Hepatocyte (in vitro differentiated cells): ENCODE measurements at regions not wholly inside any gene's neighbourhood (a gene's known extent, or its start where the extent isn't known, plus 50 kb on each side); places are given as distances from the start of the nearest gene placed in this dataset.
"Not testable (repeated sequence)": the region's sequence is repeated elsewhere in the genome, so short reads cannot be mapped to it uniquely, and the experiment has no call there.

Experiments
- DNase-seq: peaks from one replicate; pipeline ENCODE4 v3.0.0-alpha.2; 2016; ENCODE audit warnings: low spot score
- H2AFZ ChIP-seq: fragments of 200-600 bp; sonication (generic); 2 replicates; pipeline ENCODE4 v1.6.0; 2016; ENCODE audit warnings: antibody characterized with exemption, mild to moderate bottlenecking
- H3K27ac ChIP-seq: fragments of 200-600 bp; sonication (generic); 2 replicates; pipeline ENCODE4 v1.5.1; 2016; ENCODE audit warnings: mild to moderate bottlenecking
- H3K27me3 ChIP-seq: fragments of 200-600 bp; sonication (generic); 2 replicates; pipeline ENCODE4 v1.6.1; 2016
- H3K36me3 ChIP-seq: fragments of 200-600 bp; sonication (generic); replicated peaks from 2 replicates; pipeline ENCODE4 v1.5.1; 2016; ENCODE audit warnings: low read depth; ENCODE audit not compliant: insufficient read depth
- H3K4me1 ChIP-seq: fragments of 200-600 bp; sonication (generic); 2 replicates; pipeline ENCODE4 v1.5.1; 2016; ENCODE audit warnings: mild to moderate bottlenecking, moderate library complexity; ENCODE audit not compliant: insufficient read depth
- H3K4me2 ChIP-seq: fragments of 200-600 bp; sonication (generic); 2 replicates; pipeline ENCODE4 v1.6.0; 2016
- H3K4me3 ChIP-seq: fragments of 200-600 bp; sonication (generic); 2 replicates; pipeline ENCODE4 v1.5.1; 2016; ENCODE audit warnings: mild to moderate bottlenecking
- H3K79me2 ChIP-seq: fragments of 200-600 bp; sonication (generic); 2 replicates; pipeline ENCODE4 v1.6.0; 2017; ENCODE audit warnings: mild to moderate bottlenecking
- H3K9me2 ChIP-seq: fragments of 200-600 bp; sonication (generic); replicated peaks from 2 replicates; pipeline ENCODE4 v1.6.0; 2017; ENCODE audit warnings: mild to moderate bottlenecking; ENCODE audit not compliant: insufficient read depth
- H3K9me3 ChIP-seq: fragments of 200-600 bp; sonication (generic); 2 replicates; pipeline ENCODE4 v1.5.1; 2016; ENCODE audit warnings: low read depth, mild to moderate bottlenecking
- H4K20me1 ChIP-seq: fragments of 200-600 bp; sonication (generic); 2 replicates; pipeline ENCODE4 v1.6.0; 2016; ENCODE audit warnings: mild to moderate bottlenecking; ENCODE audit not compliant: insufficient read depth, poor library complexity, severe bottlenecking
- EZH2 ChIP-seq: fragments of 200-600 bp; sonication (generic); IDR thresholded peaks from 2 replicates; pipeline ENCODE4 v1.6.1; 2016; ENCODE audit warnings: antibody characterized with exemption, mild to moderate bottlenecking, borderline replicate concordance
- EZH2phosphoT487 ChIP-seq: fragments of 200-600 bp; sonication (generic); IDR thresholded peaks from one replicate; pipeline ENCODE4 v1.6.1; 2018; ENCODE audit warnings: antibody characterized with exemption, mild to moderate bottlenecking, low read depth, moderate library complexity; ENCODE audit not compliant: unreplicated experiment, severe bottlenecking
- WGBS: methylation state at CpG from one replicate; pipeline ENCODE4 v1.1.6; 2016; ENCODE audit warnings: low lambda C conversion rate; ENCODE audit errors: missing lambda C conversion rate; 5-methylcytosine and 5-hydroxymethylcytosine counted together
- TF ChIP-seq, protein P1 (sequence below): fragments of 200-600 bp; sonication (generic); IDR thresholded peaks from 2 replicates; pipeline ENCODE4 v1.5.1; 2016; ENCODE audit warnings: antibody characterized with exemption, mild to moderate bottlenecking; ENCODE audit not compliant: poor library complexity

GRCh38 chr3:75327453-75327852 lies 336.7 kb upstream of the FRG2C start:
- no peak overlapping the region for H3K27ac ChIP-seq
- no peak for DNase-seq
- H3K4me3 ChIP-seq, result no peak overlapping the region
- WGBS, result 89% methylated on average over 6 of the region's 9 CpGs
- H3K9me2 ChIP-seq, result no peaks in the 10 kb centered on the region
- H3K79me2 ChIP-seq, result no peaks in the 10 kb centered on the region
- no peak overlapping the region for H3K4me2 ChIP-seq
- H3K36me3 ChIP-seq, result no peaks in the 10 kb centered on the region
- H3K27me3 ChIP-seq, result no peaks in the 10 kb centered on the region
- H2AFZ ChIP-seq, result no peak overlapping the region
- no peaks in the 10 kb centered on the region for H3K9me3 ChIP-seq
- TF ChIP-seq, protein P1, sequence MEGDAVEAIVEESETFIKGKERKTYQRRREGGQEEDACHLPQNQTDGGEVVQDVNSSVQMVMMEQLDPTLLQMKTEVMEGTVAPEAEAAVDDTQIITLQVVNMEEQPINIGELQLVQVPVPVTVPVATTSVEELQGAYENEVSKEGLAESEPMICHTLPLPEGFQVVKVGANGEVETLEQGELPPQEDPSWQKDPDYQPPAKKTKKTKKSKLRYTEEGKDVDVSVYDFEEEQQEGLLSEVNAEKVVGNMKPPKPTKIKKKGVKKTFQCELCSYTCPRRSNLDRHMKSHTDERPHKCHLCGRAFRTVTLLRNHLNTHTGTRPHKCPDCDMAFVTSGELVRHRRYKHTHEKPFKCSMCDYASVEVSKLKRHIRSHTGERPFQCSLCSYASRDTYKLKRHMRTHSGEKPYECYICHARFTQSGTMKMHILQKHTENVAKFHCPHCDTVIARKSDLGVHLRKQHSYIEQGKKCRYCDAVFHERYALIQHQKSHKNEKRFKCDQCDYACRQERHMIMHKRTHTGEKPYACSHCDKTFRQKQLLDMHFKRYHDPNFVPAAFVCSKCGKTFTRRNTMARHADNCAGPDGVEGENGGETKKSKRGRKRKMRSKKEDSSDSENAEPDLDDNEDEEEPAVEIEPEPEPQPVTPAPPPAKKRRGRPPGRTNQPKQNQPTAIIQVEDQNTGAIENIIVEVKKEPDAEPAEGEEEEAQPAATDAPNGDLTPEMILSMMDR, result no peak
- TF ChIP-seq EZH2 (no peak), EZH2phosphoT487 (no peak)
- H4K20me1 ChIP-seq, result no peaks in the 10 kb centered on the region
- H3K4me1 ChIP-seq, result peaks cover 7% of the 10 kb centered on the region

GRCh38 chr3:75329476-75330097 lies 334.5 kb upstream of the FRG2C start:
- H3K4me2 ChIP-seq, result no peak overlapping the region
- no peak overlapping the region for H2AFZ ChIP-seq
- no peak overlapping the region for H3K4me3 ChIP-seq
- no peaks in the 10 kb centered on the region for H3K9me3 ChIP-seq
- DNase-seq, result no peak
- no peaks in the 10 kb centered on the region for H3K27me3 ChIP-seq
- no peaks in the 10 kb centered on the region for H3K9me2 ChIP-seq
- WGBS, result 11% methylated on average over 1 of the region's 4 CpGs
- no peak for TF ChIP-seq EZH2phosphoT487
- no peaks in the 10 kb centered on the region for H3K79me2 ChIP-seq
- H3K4me1 ChIP-seq, result peaks cover 7% of the 10 kb centered on the region
- H3K27ac ChIP-seq, result no peak overlapping the region
- H3K36me3 ChIP-seq, result no peaks in the 10 kb centered on the region
- H4K20me1 ChIP-seq, result no peaks in the 10 kb centered on the region

DNA sequence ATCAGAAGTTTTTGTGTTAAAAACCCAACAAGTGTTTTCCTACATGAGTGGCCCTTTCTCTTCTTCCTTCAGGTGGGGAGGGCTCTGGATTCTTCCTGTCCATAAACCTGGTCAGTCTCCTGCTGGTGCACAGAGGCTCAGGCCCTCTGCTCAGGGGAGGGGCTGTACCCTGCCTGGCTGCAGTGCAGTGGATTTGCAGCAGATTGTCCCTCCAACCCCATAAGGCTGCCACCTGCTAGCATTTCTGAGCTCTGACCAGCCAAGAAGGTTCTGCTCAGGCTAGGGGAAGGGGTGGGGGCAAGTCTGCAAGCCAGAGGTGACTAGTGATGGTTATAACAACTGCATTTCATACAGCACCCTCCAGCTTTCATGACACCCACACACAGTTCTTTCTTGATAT lies 333.7 kb upstream of the FRG2C start:
- not testable (repeated sequence) for H3K79me2 ChIP-seq, H2AFZ ChIP-seq, H4K20me1 ChIP-seq, H3K9me2 ChIP-seq, DNase-seq, H3K4me2 ChIP-seq, H3K4me1 ChIP-seq, H3K9me3 ChIP-seq, H3K27me3 ChIP-seq, H3K36me3 ChIP-seq, H3K4me3 ChIP-seq, H3K27ac ChIP-seq

GRCh38 chr3:75332090-75332489 lies 332.0 kb upstream of the FRG2C start:
- H3K79me2 ChIP-seq, H3K9me3 ChIP-seq, H3K27ac ChIP-seq, H3K36me3 ChIP-seq, DNase-seq, H3K9me2 ChIP-seq, H4K20me1 ChIP-seq, H3K27me3 ChIP-seq, H3K4me3 ChIP-seq, H3K4me1 ChIP-seq, H3K4me2 ChIP-seq, H2AFZ ChIP-seq: not testable (repeated sequence)
- WGBS, result 71% methylated on average over 1 of the region's 1 CpG

DNA sequence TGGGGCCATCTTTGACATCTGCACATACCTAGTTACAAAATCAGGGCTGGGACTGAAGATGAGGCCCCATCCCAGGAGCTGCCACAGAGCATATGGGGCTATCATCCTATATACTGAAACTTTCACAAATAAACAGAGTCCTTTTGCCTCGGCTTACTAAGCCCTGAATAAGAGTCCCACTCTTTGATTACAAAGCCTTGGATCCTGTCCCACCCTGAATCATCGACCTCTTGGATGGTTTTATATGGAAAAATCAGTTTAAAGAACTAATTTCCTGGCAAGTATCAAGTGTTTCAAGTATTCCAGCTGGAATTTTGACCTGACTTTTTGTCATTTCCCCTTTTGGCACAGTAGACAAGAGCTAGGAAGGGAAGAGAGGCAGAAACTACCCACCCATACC lies 331.3 kb upstream of the FRG2C start:
- no peak for TF ChIP-seq EZH2
- TF ChIP-seq, protein P1, result no peak
- TF ChIP-seq EZH2phosphoT487, result no peak
- WGBS, result 46% methylated on average over 2 of the region's 2 CpGs
- Histone ChIP-seq H3K4me3 (no peak overlapping the region), H3K4me1 (peaks cover 7% of the 10 kb centered on the region), H3K27me3 (no peaks in the 10 kb centered on the region), H3K4me2 (no peak overlapping the region), H2AFZ (no peak overlapping the region), H3K36me3 (no peaks in the 10 kb centered on the region), H3K79me2 (no peaks in the 10 kb centered on the region), H3K27ac (no peak overlapping the region), H3K9me2 (no peaks in the 10 kb centered on the region), H3K9me3 (no peaks in the 10 kb centered on the region), H4K20me1 (no peaks in the 10 kb centered on the region)
- DNase-seq, result no peak
